Frontal cortex (tissue), 3 donors: ENCODE measurements at regions not wholly inside any gene's neighbourhood (a gene's known extent, or its start where the extent isn't known, plus 50 kb on each side); places are given as distances from the start of the nearest gene placed in this dataset.
"Not testable (repeated sequence)": the region's sequence is repeated elsewhere in the genome, so short reads cannot be mapped to it uniquely, and the experiment has no call there.

Source experiments
- DNase-seq, 2 donors: peaks; one replicate each; pipeline ENCODE4 v3.0.0; 2012; ENCODE audit warnings: low spot score in 2 of 2
- FAIRE-seq: peaks from 2 replicates; lab custom pipeline; 2012; peaks lifted over from hg19 to GRCh38; lab: Jason Lieb, UNC
- donor health status: control.
- donor health status: control.
- donor health status: control.

- DNase-seq = no peak
- FAIRE-seq = no peak
Measured at GRCh38 chrX:56618323-56618722, 54.9 kb downstream of the UBQLN2 start.

GRCh38 chrX:56623316-56623715 lies 59.9 kb downstream of the UBQLN2 start:
- peak; percentile 77 for FAIRE-seq
- DNase-seq = no peak

GRCh38 chrX:56635060-56635459 lies 71.6 kb downstream of the UBQLN2 start:
- not testable (repeated sequence) for FAIRE-seq, DNase-seq

GRCh38 chrX:56661193-56661592 lies 67.8 kb upstream of the NBDY start:
- no peak for DNase-seq
- no peak for FAIRE-seq
